ENCODE measurements at regions not wholly inside any gene's neighbourhood (a gene's known extent, or its start where the extent isn't known, plus 50 kb on each side); places are given as distances from the start of the nearest gene placed in this dataset.

DNA sequence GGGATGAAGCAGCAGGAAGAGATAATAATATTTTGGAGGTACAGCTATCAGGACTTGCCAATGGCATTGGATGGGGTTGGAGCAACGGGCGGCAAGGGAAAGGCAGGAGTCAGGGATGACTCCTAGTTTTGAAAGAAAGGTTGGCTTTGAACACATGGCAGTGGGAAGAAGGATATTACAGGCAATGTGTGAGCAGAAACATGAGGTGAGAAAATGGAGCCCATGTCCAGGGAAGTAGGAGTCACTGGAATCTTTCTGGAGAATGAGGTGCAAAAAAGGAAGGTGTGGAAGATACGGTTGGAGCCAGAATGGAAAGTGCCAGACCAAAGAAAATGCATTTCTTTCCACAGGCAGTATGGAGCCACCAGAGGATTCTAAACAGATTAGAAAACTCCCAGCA, 288.5 kb upstream of the KAZN start:
- WGBS (ENCODE audit: insufficient coverage), result 87% methylated on average over 3 of the region's 3 CpGs
- H3K36me3 Mint-ChIP-seq, result no peaks in the 10 kb centered on the region
- Histone ChIP-seq H3K4me2 (replicated peaks; ENCODE audit: extremely low read depth, low read length, poor library complexity, severe bottlenecking) (no peak overlapping the region), H4K20me1 (ENCODE audit: insufficient read depth, low read length) (no peaks in the 10 kb centered on the region), H3K9me3 (replicated peaks in 1 of 2; ENCODE audit: control insufficient read depth in 1 of 2, insufficient read depth in 1 of 2, low read length in 2 of 2) (peaks cover 0 to 2% of the 10 kb centered on the region in 2 donors), H3K4me3 (replicated peaks in 1 of 3; ENCODE audit: low read depth in 2 of 3, low read length in 3 of 3) (no peak overlapping the region), H3K36me3 (replicated peaks in 1 of 2; ENCODE audit: control insufficient read depth in 1 of 2, insufficient read depth in 2 of 2, low read length in 2 of 2) (no peaks in the 10 kb centered on the region), H3K4me1 (ENCODE audit: control insufficient read depth in 1 of 2, insufficient read depth in 2 of 2, low read length in 2 of 2) (no peaks in the 10 kb centered on the region), H3K79me2 (ENCODE audit: insufficient read depth, low read length) (no peaks in the 10 kb centered on the region), H3K9ac (ENCODE audit: insufficient read depth, low read length, poor library complexity, severe bottlenecking) (no peak overlapping the region), H2AFZ (ENCODE audit: insufficient read depth, low read depth, low read length, poor library complexity, severe bottlenecking) (no peak overlapping the region), H3K27ac (ENCODE audit: low read depth in 1 of 2, low read length in 2 of 2) (no peak overlapping the region), H3K27me3 (ENCODE audit: control insufficient read depth in 2 of 2, insufficient read depth in 2 of 2, low read length in 2 of 2) (no peaks in the 10 kb centered on the region)
- no peak overlapping the region for H3K4me3 Mint-ChIP-seq
- peaks cover 0 to 2% (median 0%) of the 10 kb centered on the region in 7 donors for H3K9me3 Mint-ChIP-seq
- no peak overlapping the region for H3K27ac Mint-ChIP-seq
- H3K27me3 Mint-ChIP-seq (ENCODE audit: low read depth in 3 of 3), result no peaks in the 10 kb centered on the region
- TF ChIP-seq, protein P1, sequence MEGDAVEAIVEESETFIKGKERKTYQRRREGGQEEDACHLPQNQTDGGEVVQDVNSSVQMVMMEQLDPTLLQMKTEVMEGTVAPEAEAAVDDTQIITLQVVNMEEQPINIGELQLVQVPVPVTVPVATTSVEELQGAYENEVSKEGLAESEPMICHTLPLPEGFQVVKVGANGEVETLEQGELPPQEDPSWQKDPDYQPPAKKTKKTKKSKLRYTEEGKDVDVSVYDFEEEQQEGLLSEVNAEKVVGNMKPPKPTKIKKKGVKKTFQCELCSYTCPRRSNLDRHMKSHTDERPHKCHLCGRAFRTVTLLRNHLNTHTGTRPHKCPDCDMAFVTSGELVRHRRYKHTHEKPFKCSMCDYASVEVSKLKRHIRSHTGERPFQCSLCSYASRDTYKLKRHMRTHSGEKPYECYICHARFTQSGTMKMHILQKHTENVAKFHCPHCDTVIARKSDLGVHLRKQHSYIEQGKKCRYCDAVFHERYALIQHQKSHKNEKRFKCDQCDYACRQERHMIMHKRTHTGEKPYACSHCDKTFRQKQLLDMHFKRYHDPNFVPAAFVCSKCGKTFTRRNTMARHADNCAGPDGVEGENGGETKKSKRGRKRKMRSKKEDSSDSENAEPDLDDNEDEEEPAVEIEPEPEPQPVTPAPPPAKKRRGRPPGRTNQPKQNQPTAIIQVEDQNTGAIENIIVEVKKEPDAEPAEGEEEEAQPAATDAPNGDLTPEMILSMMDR (IDR thresholded peaks at IDR 0.05), result no peak
- no peaks in the 10 kb centered on the region for H3K4me1 Mint-ChIP-seq
- DNase-seq, result no peak
- intact Hi-C loops (cut with micrococcal nuclease), result no loop called here

DNA sequence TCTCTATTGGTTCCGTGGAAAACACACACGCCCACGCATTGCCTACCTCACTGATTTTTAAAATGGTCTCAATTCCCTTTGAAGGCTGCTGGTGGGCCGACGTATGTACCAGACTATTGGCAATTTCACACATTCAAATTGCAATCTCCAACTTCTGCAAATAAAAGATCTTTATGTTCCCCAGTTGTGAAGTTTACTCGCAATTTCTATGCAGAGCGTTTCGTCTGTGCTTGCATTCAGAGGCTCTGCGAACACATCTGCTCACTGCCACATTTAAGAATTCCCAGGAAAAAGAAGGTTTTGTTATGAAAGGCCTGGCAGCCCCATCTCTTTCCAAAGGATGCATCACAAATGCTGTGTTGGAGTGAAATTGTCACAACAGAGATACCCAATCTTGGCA, 288.0 kb upstream of the KAZN start:
- TF ChIP-seq, protein P1 (IDR thresholded peaks at IDR 0.05), result no peak
- intact Hi-C loops (cut with micrococcal nuclease), result no loop called here
- H3K36me3 Mint-ChIP-seq, result no peaks in the 10 kb centered on the region
- H3K4me3 ChIP-seq (replicated peaks in 1 of 3; ENCODE audit: low read depth in 2 of 3, low read length in 3 of 3), result no peak overlapping the region
- no peak overlapping the region for H3K4me3 Mint-ChIP-seq
- no peak overlapping the region for H3K4me2 ChIP-seq (replicated peaks; ENCODE audit: extremely low read depth, low read length, poor library complexity, severe bottlenecking)
- no peaks in the 10 kb centered on the region for H3K27me3 Mint-ChIP-seq (ENCODE audit: low read depth in 3 of 3)
- H4K20me1 ChIP-seq (ENCODE audit: insufficient read depth, low read length), result no peaks in the 10 kb centered on the region
- H3K4me1 Mint-ChIP-seq, result no peaks in the 10 kb centered on the region
- H3K9me3 ChIP-seq (replicated peaks in 1 of 2; ENCODE audit: control insufficient read depth in 1 of 2, insufficient read depth in 1 of 2, low read length in 2 of 2), result peaks cover 0 to 2% of the 10 kb centered on the region in 2 donors
- peaks cover 0 to 2% (median 0%) of the 10 kb centered on the region in 7 donors for H3K9me3 Mint-ChIP-seq
- H3K9ac ChIP-seq (ENCODE audit: insufficient read depth, low read length, poor library complexity, severe bottlenecking), result no peak overlapping the region
- H3K79me2 ChIP-seq (ENCODE audit: insufficient read depth, low read length), result no peaks in the 10 kb centered on the region
- H3K27ac Mint-ChIP-seq, result no peak overlapping the region
- H3K27ac ChIP-seq (ENCODE audit: low read depth in 1 of 2, low read length in 2 of 2), result no peak overlapping the region
- no peaks in the 10 kb centered on the region for H3K4me1 ChIP-seq (ENCODE audit: control insufficient read depth in 1 of 2, insufficient read depth in 2 of 2, low read length in 2 of 2)
- DNase-seq, result no peak
- H2AFZ ChIP-seq (ENCODE audit: insufficient read depth, low read depth, low read length, poor library complexity, severe bottlenecking), result no peak overlapping the region
- no peaks in the 10 kb centered on the region for H3K36me3 ChIP-seq (replicated peaks in 1 of 2; ENCODE audit: control insufficient read depth in 1 of 2, insufficient read depth in 2 of 2, low read length in 2 of 2)
- no peaks in the 10 kb centered on the region for H3K27me3 ChIP-seq (ENCODE audit: control insufficient read depth in 2 of 2, insufficient read depth in 2 of 2, low read length in 2 of 2)
- WGBS (ENCODE audit: insufficient coverage), result 86% methylated on average over 8 of the region's 9 CpGs
